K562 (cell line): ENCODE measurements at regions not wholly inside any gene's neighbourhood (a gene's known extent, or its start where the extent isn't known, plus 50 kb on each side); places are given as distances from the start of the nearest gene placed in this dataset.

Experiments used
- NELFE ChIP-seq: IDR thresholded peaks from 2 replicates; pipeline ENCODE4 v1.6.1; 2011; ENCODE audit warnings: mild to moderate bottlenecking; ENCODE audit not compliant: insufficient read depth, insufficient read length
- NFIX ChIP-seq: fragments of 250-450 bp; sonication (Bioruptor Pico); IDR thresholded peaks from 2 replicates; pipeline ENCODE4 v1.4.0; 2020; ENCODE audit warnings: low read depth, mild to moderate bottlenecking, moderate library complexity
- POLR2AphosphoS5 ChIP-seq: IDR thresholded peaks from 2 replicates; pipeline ENCODE4 v1.6.1; 2011; ENCODE audit warnings: mild to moderate bottlenecking, low read depth, low read length, moderate library complexity; ENCODE audit not compliant: control insufficient read depth, insufficient read depth
- RREB1 ChIP-seq: fragments of 250-450 bp; sonication (Bioruptor Pico); IDR thresholded peaks from 2 replicates; pipeline ENCODE4 v1.4.0; 2020
- SMAD4 ChIP-seq: fragments of 250-450 bp; sonication (Bioruptor Pico); conservative IDR thresholded peaks from 2 replicates; pipeline ENCODE4 v1.8.0; 2021; ENCODE audit warnings: inconsistent platforms, mild to moderate bottlenecking, moderate library complexity
- TCF7L2 ChIP-seq: fragments of 150-350 bp; IDR thresholded peaks from 2 replicates; pipeline ENCODE4 v1.6.1; 2016; ENCODE audit warnings: low read depth, mild to moderate bottlenecking, low read length, moderate library complexity
- TF ChIP-seq, protein P1 (sequence below): fragments of 250-450 bp; sonication (Bioruptor Pico); IDR thresholded peaks from 2 replicates; pipeline ENCODE4 v1.5.0; 2021; ENCODE audit warnings: mild to moderate bottlenecking, moderate library complexity

- TF ChIP-seq, protein P1, sequence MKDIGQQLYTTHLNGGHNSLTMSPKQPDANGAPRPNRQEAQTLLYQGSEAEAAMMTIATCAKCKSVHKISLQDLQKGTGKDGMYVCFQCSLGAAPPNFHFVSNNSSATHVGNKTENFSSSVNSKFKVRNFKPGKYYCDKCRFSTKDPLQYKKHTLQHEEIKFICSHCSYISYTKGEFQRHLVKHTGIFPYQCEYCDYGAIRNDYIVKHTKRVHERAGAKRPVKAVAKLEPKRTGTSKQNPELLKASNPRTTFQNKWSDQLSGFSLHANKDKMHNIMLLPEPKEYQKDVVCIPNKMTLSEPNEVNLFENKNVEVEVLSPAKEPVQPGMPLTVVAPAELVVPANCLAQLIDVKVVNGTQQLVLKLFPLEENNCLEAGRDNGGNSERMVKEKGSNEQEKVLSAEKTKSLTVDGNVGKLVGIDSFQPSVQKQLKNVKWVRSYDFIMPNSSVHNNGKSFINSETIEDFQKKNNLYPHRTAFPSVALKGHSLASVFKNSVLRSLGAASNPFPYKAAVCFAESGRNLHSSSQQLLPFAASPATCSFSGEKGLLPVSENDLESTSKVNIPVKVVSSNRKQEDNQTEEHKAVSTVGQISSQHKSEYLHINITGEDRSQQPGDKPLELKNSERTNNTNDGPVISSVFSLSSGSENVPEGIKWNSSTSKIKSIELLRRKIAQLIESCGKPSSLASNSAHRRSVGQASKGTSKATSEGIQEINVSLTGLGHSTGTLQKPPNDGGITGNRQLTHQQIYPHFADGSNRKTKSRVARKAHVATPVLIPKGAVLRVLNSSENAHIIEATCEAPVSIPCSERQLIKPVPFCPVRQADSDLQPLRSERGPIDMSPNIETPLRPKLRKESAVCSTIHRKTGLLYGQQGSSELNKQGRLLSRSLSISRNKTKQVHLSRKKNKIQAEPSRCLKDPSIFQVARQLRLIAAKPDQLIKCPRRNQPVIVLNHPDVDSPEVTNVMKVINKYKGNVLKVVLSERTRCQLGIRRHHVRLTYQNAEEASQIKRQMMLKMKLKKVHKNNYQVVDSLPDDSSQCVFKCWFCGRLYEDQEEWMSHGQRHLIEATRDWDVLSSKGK (CRISPR knock-in tag), result no peak
- no peak for TF ChIP-seq TCF7L2
- TF ChIP-seq NFIX, result no peak
- TF ChIP-seq SMAD4 (CRISPR knock-in tag), result no peak
- TF ChIP-seq RREB1 (CRISPR knock-in tag), result no peak
- no peak for TF ChIP-seq NELFE
- TF ChIP-seq POLR2AphosphoS5, result no peak
Measured at GRCh38 chr1:244160455-244161235, 109.6 kb downstream of the ZBTB18 start (continued).
